GM12873 (cell line): ENCODE measurements at regions not wholly inside any gene's neighbourhood (a gene's known extent, or its start where the extent isn't known, plus 50 kb on each side); places are given as distances from the start of the nearest gene placed in this dataset.

Experiments
- TF ChIP-seq, protein P1 (sequence below): IDR thresholded peaks from 2 replicates; pipeline ENCODE4 v1.5.1; 2012; ENCODE audit warnings: low read depth, mild to moderate bottlenecking, moderate library complexity, low read length, control low read depth; ENCODE audit not compliant: insufficient read depth; ENCODE audit errors: missing control alignments

- TF ChIP-seq, protein P1, sequence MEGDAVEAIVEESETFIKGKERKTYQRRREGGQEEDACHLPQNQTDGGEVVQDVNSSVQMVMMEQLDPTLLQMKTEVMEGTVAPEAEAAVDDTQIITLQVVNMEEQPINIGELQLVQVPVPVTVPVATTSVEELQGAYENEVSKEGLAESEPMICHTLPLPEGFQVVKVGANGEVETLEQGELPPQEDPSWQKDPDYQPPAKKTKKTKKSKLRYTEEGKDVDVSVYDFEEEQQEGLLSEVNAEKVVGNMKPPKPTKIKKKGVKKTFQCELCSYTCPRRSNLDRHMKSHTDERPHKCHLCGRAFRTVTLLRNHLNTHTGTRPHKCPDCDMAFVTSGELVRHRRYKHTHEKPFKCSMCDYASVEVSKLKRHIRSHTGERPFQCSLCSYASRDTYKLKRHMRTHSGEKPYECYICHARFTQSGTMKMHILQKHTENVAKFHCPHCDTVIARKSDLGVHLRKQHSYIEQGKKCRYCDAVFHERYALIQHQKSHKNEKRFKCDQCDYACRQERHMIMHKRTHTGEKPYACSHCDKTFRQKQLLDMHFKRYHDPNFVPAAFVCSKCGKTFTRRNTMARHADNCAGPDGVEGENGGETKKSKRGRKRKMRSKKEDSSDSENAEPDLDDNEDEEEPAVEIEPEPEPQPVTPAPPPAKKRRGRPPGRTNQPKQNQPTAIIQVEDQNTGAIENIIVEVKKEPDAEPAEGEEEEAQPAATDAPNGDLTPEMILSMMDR = no peak
Measured at GRCh38 chr16:86392436-86393152, 117.7 kb upstream of the FOXF1 start.

- TF ChIP-seq, protein P1 = no peak
Measured at GRCh38 chr16:86393907-86394626, 116.3 kb upstream of the FOXF1 start.

DNA sequence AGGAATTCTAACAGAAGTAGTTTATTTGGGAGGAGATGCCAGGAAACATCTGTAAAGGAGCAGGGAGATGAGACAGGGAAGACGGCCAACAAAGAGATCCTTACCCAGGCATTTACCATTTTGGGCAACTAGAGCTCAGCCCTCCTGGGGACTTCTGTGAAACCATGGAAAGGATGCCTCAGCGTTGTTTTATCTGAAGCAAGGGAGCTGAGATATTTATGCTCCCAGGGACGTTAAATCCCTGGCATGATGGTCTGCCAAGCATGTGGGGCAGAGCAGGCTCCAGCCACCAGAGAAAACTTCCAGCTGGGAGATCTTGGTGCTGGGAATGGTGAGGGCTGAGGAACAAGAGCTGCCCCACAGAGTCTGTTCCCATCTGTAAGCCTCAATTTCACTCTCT is 114.8 kb upstream of the FOXF1 start:
- TF ChIP-seq, protein P1 = no peak

- TF ChIP-seq, protein P1 = no peak
Measured at GRCh38 chr16:86396422-86396821, 113.9 kb upstream of the FOXF1 start.

DNA sequence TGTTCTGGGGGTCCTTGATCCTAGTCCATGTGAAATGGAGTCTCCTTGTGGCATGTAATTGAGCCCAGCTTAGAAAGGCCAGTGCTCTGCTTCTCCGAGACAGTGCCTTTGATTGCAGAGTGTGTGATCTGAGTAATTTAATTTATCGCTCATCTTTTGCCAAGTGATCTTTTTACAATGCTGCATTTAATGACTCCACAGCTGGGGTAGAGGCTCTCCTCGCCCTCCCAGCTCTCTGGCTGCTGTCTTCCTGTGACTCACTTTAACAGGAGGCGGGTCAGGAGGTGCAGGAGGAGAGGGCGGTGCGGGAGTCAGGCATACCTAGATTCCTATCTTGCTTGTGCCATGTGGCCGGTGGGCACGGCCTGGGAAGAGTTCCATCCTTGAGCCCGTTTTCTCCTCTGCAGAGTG is 113.4 kb upstream of the FOXF1 start:
- TF ChIP-seq, protein P1 = no peak

- TF ChIP-seq, protein P1 = no peak
Measured at GRCh38 chr16:86398201-86398600, 112.1 kb upstream of the FOXF1 start.

- TF ChIP-seq, protein P1 = no peak
Measured at GRCh38 chr16:86398622-86399021, 111.7 kb upstream of the FOXF1 start.
